ENCODE measurements at regions not wholly inside any gene's neighbourhood (a gene's known extent, or its start where the extent isn't known, plus 50 kb on each side); places are given as distances from the start of the nearest gene placed in this dataset.

GRCh38 chr10:84047258-84048010 is 91.9 kb upstream of the GHITM start:
- no peak for DNase-seq

- no peak for DNase-seq
These were observed 89.7 kb upstream of the GHITM start for GRCh38 chr10:84049645-84050011.

GRCh38 chr10:84053626-84054025 is 85.7 kb upstream of the GHITM start:
- no peak for DNase-seq

GRCh38 chr10:84054743-84055142 is 84.6 kb upstream of the GHITM start:
- DNase-seq, result no peak

- no peak for DNase-seq
These were observed 79.8 kb upstream of the GHITM start for GRCh38 chr10:84059526-84059925.

GRCh38 chr10:84063440-84063839 is 75.9 kb upstream of the GHITM start:
- DNase-seq, result no peak

- DNase-seq, result no peak
These were observed 73.3 kb upstream of the GHITM start for GRCh38 chr10:84065804-84066601.

GRCh38 chr10:84074521-84074920 is 64.8 kb upstream of the GHITM start:
- no peak for DNase-seq

GRCh38 chr10:84075226-84076046 is 63.9 kb upstream of the GHITM start:
- no peak for DNase-seq

GRCh38 chr10:84076047-84076388 is 63.3 kb upstream of the GHITM start:
- DNase-seq, result no peak

GRCh38 chr10:84076540-84077195 is 62.6 kb upstream of the GHITM start:
- DNase-seq, result no peak

- no peak for DNase-seq
These were observed 61.5 kb upstream of the GHITM start for GRCh38 chr10:84077768-84078167.

GRCh38 chr10:84078771-84079170 is 60.5 kb upstream of the GHITM start:
- DNase-seq, result no peak

- DNase-seq, result no peak
These were observed 55.0 kb upstream of the GHITM start for GRCh38 chr10:84084342-84084741.

GRCh38 chr10:84087202-84087601 is 52.1 kb upstream of the GHITM start:
- DNase-seq, result no peak

GRCh38 chr10:84088626-84089025 is 50.7 kb upstream of the GHITM start:
- no peak for DNase-seq

- no peak for DNase-seq
These were observed 50.1 kb upstream of the GHITM start for GRCh38 chr10:84089162-84089561.
